ENCODE measurements at regions not wholly inside any gene's neighbourhood (a gene's known extent, or its start where the extent isn't known, plus 50 kb on each side); places are given as distances from the start of the nearest gene placed in this dataset.

GRCh38 chr15:35309886-35310285 lies 224.8 kb upstream of the NANOGP8 start:
- H3K9me3 Mint-ChIP-seq (ENCODE audit: low read depth) = no peaks in the 10 kb centered on the region
- no peak for TF ChIP-seq CTCF (IDR thresholded peaks at IDR 0.05; ENCODE audit: unreplicated experiment)
- H3K4me3 Mint-ChIP-seq (ENCODE audit: low read depth) = no peak overlapping the region
- peaks cover 29% of the 10 kb centered on the region for H3K4me1 Mint-ChIP-seq (ENCODE audit: low read depth)
- no peak overlapping the region for H3K27ac Mint-ChIP-seq
- H3K36me3 Mint-ChIP-seq (ENCODE audit: insufficient read depth) = no peaks in the 10 kb centered on the region
- no peaks in the 10 kb centered on the region for H3K27me3 Mint-ChIP-seq
- no peak for DNase-seq (ENCODE audit: low spot score, unreplicated experiment)

- H3K9me3 Mint-ChIP-seq (ENCODE audit: low read depth) = no peaks in the 10 kb centered on the region
- no peak overlapping the region for H3K4me3 Mint-ChIP-seq (ENCODE audit: low read depth)
- no peaks in the 10 kb centered on the region for H3K36me3 Mint-ChIP-seq (ENCODE audit: insufficient read depth)
- no peaks in the 10 kb centered on the region for H3K27me3 Mint-ChIP-seq
- no peak for DNase-seq (ENCODE audit: low spot score, unreplicated experiment)
- H3K27ac Mint-ChIP-seq = no peak overlapping the region
- no peak for TF ChIP-seq CTCF (IDR thresholded peaks at IDR 0.05; ENCODE audit: unreplicated experiment)
- peaks cover 29% of the 10 kb centered on the region for H3K4me1 Mint-ChIP-seq (ENCODE audit: low read depth)
Observed at GRCh38 chr15:35308802-35309201, 223.7 kb upstream of the NANOGP8 start.

GRCh38 chr15:35307676-35308075 lies 222.6 kb upstream of the NANOGP8 start:
- TF ChIP-seq CTCF (IDR thresholded peaks at IDR 0.05; ENCODE audit: unreplicated experiment) = no peak
- no peak overlapping the region for H3K4me3 Mint-ChIP-seq (ENCODE audit: low read depth)
- peaks cover 29% of the 10 kb centered on the region for H3K4me1 Mint-ChIP-seq (ENCODE audit: low read depth)
- H3K36me3 Mint-ChIP-seq (ENCODE audit: insufficient read depth) = no peaks in the 10 kb centered on the region
- no peak overlapping the region for H3K27ac Mint-ChIP-seq
- no peak for DNase-seq (ENCODE audit: low spot score, unreplicated experiment)
- H3K9me3 Mint-ChIP-seq (ENCODE audit: low read depth) = no peaks in the 10 kb centered on the region
- no peaks in the 10 kb centered on the region for H3K27me3 Mint-ChIP-seq

GRCh38 chr15:35307026-35307425 lies 221.9 kb upstream of the NANOGP8 start:
- H3K27me3 Mint-ChIP-seq = no peaks in the 10 kb centered on the region
- TF ChIP-seq CTCF (IDR thresholded peaks at IDR 0.05; ENCODE audit: unreplicated experiment) = no peak
- H3K4me3 Mint-ChIP-seq (ENCODE audit: low read depth) = no peak overlapping the region
- peak overlapping the region; percentile 91 for H3K27ac Mint-ChIP-seq
- no peaks in the 10 kb centered on the region for H3K9me3 Mint-ChIP-seq (ENCODE audit: low read depth)
- H3K4me1 Mint-ChIP-seq (ENCODE audit: low read depth) = peaks cover 29% of the 10 kb centered on the region
- no peaks in the 10 kb centered on the region for H3K36me3 Mint-ChIP-seq (ENCODE audit: insufficient read depth)
- no peak for DNase-seq (ENCODE audit: low spot score, unreplicated experiment)

GRCh38 chr15:35306361-35306981 lies 221.4 kb upstream of the NANOGP8 start:
- TF ChIP-seq CTCF (IDR thresholded peaks at IDR 0.05; ENCODE audit: unreplicated experiment) = no peak
- no peaks in the 10 kb centered on the region for H3K27me3 Mint-ChIP-seq
- H3K27ac Mint-ChIP-seq = peak overlapping the region; percentile 91
- DNase-seq (ENCODE audit: low spot score, unreplicated experiment) = no peak
- no peaks in the 10 kb centered on the region for H3K36me3 Mint-ChIP-seq (ENCODE audit: insufficient read depth)
- peaks cover 29% of the 10 kb centered on the region for H3K4me1 Mint-ChIP-seq (ENCODE audit: low read depth)
- H3K4me3 Mint-ChIP-seq (ENCODE audit: low read depth) = no peak overlapping the region
- no peaks in the 10 kb centered on the region for H3K9me3 Mint-ChIP-seq (ENCODE audit: low read depth)

Data from progenitor cell of endocrine pancreas (in vitro differentiated cells).